ENCODE measurements at regions not wholly inside any gene's neighbourhood (a gene's known extent, or its start where the extent isn't known, plus 50 kb on each side); places are given as distances from the start of the nearest gene placed in this dataset.

- ChIA-PET POLR2A (no interaction called here), CTCF (no interaction called here)
- intact Hi-C loops (cut with micrococcal nuclease), result no loop called here
Measured at GRCh38 chr2:13474538-13474937, 757.8 kb downstream of the TRIB2 start.

GRCh38 chr2:13480057-13480456, 763.3 kb downstream of the TRIB2 start:
- intact Hi-C loops (cut with micrococcal nuclease), result no loop called here
- H3K9me3 Mint-ChIP-seq (ENCODE audit: insufficient read depth), result no peaks in the 10 kb centered on the region

More at GRCh38 chr2:13474538-13474937, 757.8 kb downstream of the TRIB2 start:
- Histone ChIP-seq H3K27ac (ENCODE audit: low read length in 2 of 2) (no peak overlapping the region), H3K9me3 (ENCODE audit: control extremely low read depth in 1 of 3, control insufficient read depth in 2 of 3, insufficient read depth in 1 of 3, low read length in 2 of 3) (no peaks in the 10 kb centered on the region), H2AFZ (ENCODE audit: insufficient read depth, low read depth, low read length, poor library complexity, severe bottlenecking) (no peak overlapping the region), H3K79me2 (ENCODE audit: control insufficient read depth, insufficient read depth, low read length) (no peaks in the 10 kb centered on the region), H3K36me3 (replicated peaks in 1 of 2; ENCODE audit: control extremely low read depth in 1 of 2, control insufficient read depth in 1 of 2, extremely low read depth in 1 of 2, insufficient read depth in 2 of 2, low read length in 1 of 2) (no peaks in the 10 kb centered on the region), H3K4me3 (ENCODE audit: control extremely low read depth in 1 of 5, extremely low read depth in 1 of 5, insufficient read depth in 1 of 5, low read depth in 2 of 5, low read length in 4 of 5) (no peak overlapping the region), H3K4me1 (ENCODE audit: control insufficient read depth in 2 of 2, insufficient read depth in 2 of 2, low read length in 2 of 2) (no peaks in the 10 kb centered on the region), H3K4me2 (replicated peaks; ENCODE audit: low read depth, low read length, poor library complexity, severe bottlenecking) (no peak overlapping the region), H4K20me1 (ENCODE audit: control insufficient read depth, insufficient read depth, low read length, poor library complexity, severe bottlenecking) (no peaks in the 10 kb centered on the region), H3K9ac (ENCODE audit: low read length) (no peak overlapping the region), H3K27me3 (replicated peaks in 1 of 4; ENCODE audit: control extremely low read depth in 1 of 4, control insufficient read depth in 3 of 4, insufficient read depth in 4 of 4, low read length in 3 of 4) (no peaks in the 10 kb centered on the region)
- Mint-ChIP-seq H3K27ac (no peak overlapping the region), H3K4me3 (no peak overlapping the region), H3K4me1 (no peaks in the 10 kb centered on the region), H3K27me3 (no peaks in the 10 kb centered on the region), H3K9me3 (ENCODE audit: insufficient read depth) (no peaks in the 10 kb centered on the region)
- ATAC-seq (ENCODE audit: low read depth) (no peak), DNase-seq (no peak)
- WGBS (ENCODE audit: insufficient coverage), result 68% methylated on average over 2 of the region's 4 CpGs
- TF ChIP-seq EZH2 (IDR thresholded peaks at IDR 0.05; ENCODE audit: borderline replicate concordance, insufficient read depth, low read depth, low read length, poor library complexity, severe bottlenecking) (no peak), CTCF (IDR thresholded peaks at IDR 0.05) (no peak)

More at GRCh38 chr2:13480057-13480456, 763.3 kb downstream of the TRIB2 start:
- H3K79me2 ChIP-seq (ENCODE audit: control insufficient read depth, insufficient read depth, low read length), result no peaks in the 10 kb centered on the region
- H3K27me3 ChIP-seq (replicated peaks in 1 of 4; ENCODE audit: control extremely low read depth in 1 of 4, control insufficient read depth in 3 of 4, insufficient read depth in 4 of 4, low read length in 3 of 4), result no peaks in the 10 kb centered on the region
- H3K4me3 ChIP-seq (ENCODE audit: control extremely low read depth in 1 of 5, extremely low read depth in 1 of 5, insufficient read depth in 1 of 5, low read depth in 2 of 5, low read length in 4 of 5), result no peak overlapping the region
- CTCF ChIA-PET, result no interaction called here
- no peaks in the 10 kb centered on the region for H3K4me1 ChIP-seq (ENCODE audit: control insufficient read depth in 2 of 2, insufficient read depth in 2 of 2, low read length in 2 of 2)
- H3K4me3 Mint-ChIP-seq, result no peak overlapping the region
- no peaks in the 10 kb centered on the region for H3K27me3 Mint-ChIP-seq
- no peak overlapping the region for H2AFZ ChIP-seq (ENCODE audit: insufficient read depth, low read depth, low read length, poor library complexity, severe bottlenecking)
- H3K9me3 ChIP-seq (ENCODE audit: control extremely low read depth in 1 of 3, control insufficient read depth in 2 of 3, insufficient read depth in 1 of 3, low read length in 2 of 3), result no peaks in the 10 kb centered on the region
- H3K27ac ChIP-seq (ENCODE audit: low read length in 2 of 2), result no peak overlapping the region
- no peaks in the 10 kb centered on the region for H3K4me1 Mint-ChIP-seq
- no peak overlapping the region for H3K9ac ChIP-seq (ENCODE audit: low read length)
- TF ChIP-seq CTCF (IDR thresholded peaks at IDR 0.05) (no peak), EZH2 (IDR thresholded peaks at IDR 0.05; ENCODE audit: borderline replicate concordance, insufficient read depth, low read depth, low read length, poor library complexity, severe bottlenecking) (no peak)
- H3K27ac Mint-ChIP-seq, result no peak overlapping the region
- H3K36me3 ChIP-seq (replicated peaks in 1 of 2; ENCODE audit: control extremely low read depth in 1 of 2, control insufficient read depth in 1 of 2, extremely low read depth in 1 of 2, insufficient read depth in 2 of 2, low read length in 1 of 2), result no peaks in the 10 kb centered on the region
- H4K20me1 ChIP-seq (ENCODE audit: control insufficient read depth, insufficient read depth, low read length, poor library complexity, severe bottlenecking), result no peaks in the 10 kb centered on the region
- POLR2A ChIA-PET, result no interaction called here
- H3K4me2 ChIP-seq (replicated peaks; ENCODE audit: low read depth, low read length, poor library complexity, severe bottlenecking), result no peak overlapping the region
- ATAC-seq (ENCODE audit: low read depth) (no peak), DNase-seq (no peak)
- no CpG with 5 or more reads among the region's 1 CpG for WGBS (ENCODE audit: insufficient coverage)

Measured in B cell (primary cell).